ENCODE measurements at regions not wholly inside any gene's neighbourhood (a gene's known extent, or its start where the extent isn't known, plus 50 kb on each side); places are given as distances from the start of the nearest gene placed in this dataset.
"Not testable (repeated sequence)": the region's sequence is repeated elsewhere in the genome, so short reads cannot be mapped to it uniquely, and the experiment has no call there.

- no peak for DNase-seq
Measured at GRCh38 chr2:41182961-41183360, 731.1 kb upstream of the SLC8A1 start.

- DNase-seq: no peak
Measured at GRCh38 chr2:41187376-41188122, 735.7 kb upstream of the SLC8A1 start.

GRCh38 chr2:41194230-41194629, 742.3 kb upstream of the SLC8A1 start:
- DNase-seq: peak; percentile 86

- DNase-seq: no peak
Measured at GRCh38 chr2:41197781-41198180, 745.9 kb upstream of the SLC8A1 start.

- no peak for DNase-seq
Measured at GRCh38 chr2:41199334-41199733, 747.4 kb upstream of the SLC8A1 start.

- DNase-seq: no peak
Measured at GRCh38 chr2:41204315-41204714, 752.4 kb upstream of the SLC8A1 start.

- no peak for DNase-seq
Measured at GRCh38 chr2:41206004-41206403, 754.1 kb upstream of the SLC8A1 start.

- DNase-seq: no peak
Measured at GRCh38 chr2:41207578-41207977, 755.7 kb upstream of the SLC8A1 start.

GRCh38 chr2:41210030-41210429, 758.1 kb upstream of the SLC8A1 start:
- DNase-seq: not testable (repeated sequence)

GRCh38 chr2:41216978-41217377, 765.1 kb upstream of the SLC8A1 start:
- DNase-seq: no peak

- DNase-seq: no peak
Measured at GRCh38 chr2:41222593-41222992, 770.7 kb upstream of the SLC8A1 start.

GRCh38 chr2:41234093-41234492, 782.2 kb upstream of the SLC8A1 start:
- DNase-seq: no peak

GRCh38 chr2:41241325-41242000, 789.6 kb upstream of the SLC8A1 start:
- no peak for DNase-seq

- no peak for DNase-seq
Measured at GRCh38 chr2:41242001-41242331, 790.1 kb upstream of the SLC8A1 start.

- no peak for DNase-seq
Measured at GRCh38 chr2:41267929-41268659, 779.7 kb upstream of the PKDCC start.

- DNase-seq: no peak
Measured at GRCh38 chr2:41283079-41283775, 764.6 kb upstream of the PKDCC start.

- no peak for DNase-seq
Measured at GRCh38 chr2:41293491-41293890, 754.3 kb upstream of the PKDCC start.

GRCh38 chr2:41294331-41294730, 753.5 kb upstream of the PKDCC start:
- DNase-seq: no peak

GRCh38 chr2:41313082-41313481, 734.7 kb upstream of the PKDCC start:
- no peak for DNase-seq

- no peak for DNase-seq
Measured at GRCh38 chr2:41314511-41315070, 733.2 kb upstream of the PKDCC start.

- no peak for DNase-seq
Measured at GRCh38 chr2:41319437-41319836, 728.4 kb upstream of the PKDCC start.

- DNase-seq: no peak
Measured at GRCh38 chr2:41320491-41320890, 727.3 kb upstream of the PKDCC start.

- no peak for DNase-seq
Measured at GRCh38 chr2:41321351-41321750, 726.5 kb upstream of the PKDCC start.

Measured in HCEC 1CT (cell line).